ENCODE measurements at regions not wholly inside any gene's neighbourhood (a gene's known extent, or its start where the extent isn't known, plus 50 kb on each side); places are given as distances from the start of the nearest gene placed in this dataset.

DNA sequence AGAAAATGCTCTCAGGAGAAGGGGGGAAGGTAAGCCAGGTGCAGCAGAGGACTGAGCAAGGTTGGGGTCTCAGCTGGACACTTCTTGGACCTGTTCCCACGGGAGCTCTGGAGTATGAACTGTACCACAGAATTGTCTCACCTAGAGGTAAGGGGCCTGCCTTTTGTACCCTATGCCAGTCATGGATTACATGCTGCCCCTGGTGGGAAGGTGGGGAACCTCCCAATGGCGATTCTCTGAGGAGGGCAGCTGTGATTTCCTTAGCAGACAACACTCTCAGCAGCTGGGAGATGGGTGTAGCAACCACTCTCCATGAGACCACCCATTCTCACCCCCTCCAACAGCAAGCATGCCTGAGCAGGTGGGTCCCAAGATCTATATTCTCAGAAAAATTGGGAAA, 329.4 kb upstream of the CTNNB1 start:
- TF ChIP-seq CTCF (conservative IDR thresholded peaks at IDR 0.05 in 1 of 2, IDR thresholded peaks at IDR 0.05 in 1 of 2; ENCODE audit: low read depth in 1 of 2, low read length in 2 of 2) (no peak), EZH2 (IDR thresholded peaks at IDR 0.05; ENCODE audit: low read length, missing control alignments) (no peak)

Data from fibroblast of lung (primary cell).